Epithelial cell of esophagus (primary cell): ENCODE measurements at regions not wholly inside any gene's neighbourhood (a gene's known extent, or its start where the extent isn't known, plus 50 kb on each side); places are given as distances from the start of the nearest gene placed in this dataset.

Experiments
- DNase-seq: peaks from one replicate; pipeline ENCODE4 v3.0.0; 2010; ENCODE audit warnings: low read depth
- H3K4me3 ChIP-seq: 2 replicates; pipeline ENCODE4 v1.5.1; 2011; ENCODE audit warnings: mild to moderate bottlenecking, low read length, control low read depth
- CTCF ChIP-seq: IDR thresholded peaks from 2 replicates; pipeline ENCODE4 v1.5.1; 2011; ENCODE audit warnings: low read depth, mild to moderate bottlenecking, low read length, control low read depth, inconsistent platforms; ENCODE audit not compliant: insufficient read depth; ENCODE audit errors: missing control alignments

- H3K4me3 ChIP-seq: no peak overlapping the region
- DNase-seq: no peak
- no peak for TF ChIP-seq CTCF
Observed at GRCh38 chr21:21715266-21715969, 717.2 kb downstream of the NCAM2 start.

- no peak overlapping the region for H3K4me3 ChIP-seq
- no peak for DNase-seq
- TF ChIP-seq CTCF: no peak
Observed at GRCh38 chr21:21722731-21723130, 724.5 kb downstream of the NCAM2 start.

- DNase-seq: no peak
- H3K4me3 ChIP-seq: no peak overlapping the region
- no peak for TF ChIP-seq CTCF
Observed at GRCh38 chr21:21730512-21730911, 732.3 kb downstream of the NCAM2 start.

- no peak for TF ChIP-seq CTCF
- no peak for DNase-seq
- H3K4me3 ChIP-seq: no peak overlapping the region
Observed at GRCh38 chr21:21731626-21732025, 733.4 kb downstream of the NCAM2 start.

- no peak for DNase-seq
- no peak for TF ChIP-seq CTCF
- H3K4me3 ChIP-seq: no peak overlapping the region
Observed at GRCh38 chr21:21734088-21734487, 735.9 kb downstream of the NCAM2 start.

- no peak for DNase-seq
- no peak for TF ChIP-seq CTCF
- no peak overlapping the region for H3K4me3 ChIP-seq
Observed at GRCh38 chr21:21737186-21737585, 739.0 kb downstream of the NCAM2 start.

- H3K4me3 ChIP-seq: no peak overlapping the region
- DNase-seq: no peak
- TF ChIP-seq CTCF: no peak
Observed at GRCh38 chr21:21740207-21740606, 742.0 kb downstream of the NCAM2 start.
